GM06990 (cell line): ENCODE measurements at regions not wholly inside any gene's neighbourhood (a gene's known extent, or its start where the extent isn't known, plus 50 kb on each side); places are given as distances from the start of the nearest gene placed in this dataset.
"Not testable (repeated sequence)": the region's sequence is repeated elsewhere in the genome, so short reads cannot be mapped to it uniquely, and the experiment has no call there.

Source experiments
- DNase-seq: peaks from one replicate; pipeline ENCODE4 v3.0.0-alpha.2; 2011; ENCODE audit not compliant: insufficient read length; ENCODE audit errors: extremely low read depth
- H3K27me3 ChIP-seq: replicated peaks from 2 replicates; pipeline ENCODE4 v1.6.0; 2011; ENCODE audit warnings: low read length; ENCODE audit not compliant: control insufficient read depth, insufficient read depth
- H3K36me3 ChIP-seq: 2 replicates; pipeline ENCODE4 v1.5.1; 2011; ENCODE audit warnings: low read length; ENCODE audit not compliant: control insufficient read depth, insufficient read depth
- H3K4me3 ChIP-seq: replicated peaks from 2 replicates; pipeline ENCODE4 v1.5.1; 2011; ENCODE audit warnings: low read depth, mild to moderate bottlenecking, control low read depth, low read length
- TF ChIP-seq, protein P1 (sequence below): IDR thresholded peaks from 2 replicates; pipeline ENCODE4 v1.5.1; 2011; ENCODE audit warnings: low read length, control low read depth, mild to moderate bottlenecking, inconsistent platforms; ENCODE audit not compliant: insufficient read depth, poor library complexity, severe bottlenecking

DNA sequence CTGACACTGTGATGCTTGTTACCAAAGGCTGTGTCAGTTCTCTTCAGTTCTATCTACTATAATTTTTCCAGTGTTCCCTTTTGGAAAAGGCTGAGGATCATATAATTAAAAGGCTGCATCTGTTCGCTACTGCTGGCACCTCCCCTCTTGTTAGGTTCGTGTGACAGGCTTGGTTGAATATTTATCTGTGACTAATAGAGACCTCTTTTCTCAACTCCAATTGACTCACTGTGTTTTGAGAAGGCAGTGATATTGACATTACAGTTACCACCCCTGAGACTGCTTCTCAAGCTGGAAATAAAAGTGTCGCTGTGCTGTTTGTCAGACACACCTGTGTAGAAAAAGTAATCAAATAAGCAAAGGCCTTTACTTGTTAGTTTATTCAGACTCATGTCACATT, 205.5 kb upstream of the KCNH7 start:
- TF ChIP-seq, protein P1, sequence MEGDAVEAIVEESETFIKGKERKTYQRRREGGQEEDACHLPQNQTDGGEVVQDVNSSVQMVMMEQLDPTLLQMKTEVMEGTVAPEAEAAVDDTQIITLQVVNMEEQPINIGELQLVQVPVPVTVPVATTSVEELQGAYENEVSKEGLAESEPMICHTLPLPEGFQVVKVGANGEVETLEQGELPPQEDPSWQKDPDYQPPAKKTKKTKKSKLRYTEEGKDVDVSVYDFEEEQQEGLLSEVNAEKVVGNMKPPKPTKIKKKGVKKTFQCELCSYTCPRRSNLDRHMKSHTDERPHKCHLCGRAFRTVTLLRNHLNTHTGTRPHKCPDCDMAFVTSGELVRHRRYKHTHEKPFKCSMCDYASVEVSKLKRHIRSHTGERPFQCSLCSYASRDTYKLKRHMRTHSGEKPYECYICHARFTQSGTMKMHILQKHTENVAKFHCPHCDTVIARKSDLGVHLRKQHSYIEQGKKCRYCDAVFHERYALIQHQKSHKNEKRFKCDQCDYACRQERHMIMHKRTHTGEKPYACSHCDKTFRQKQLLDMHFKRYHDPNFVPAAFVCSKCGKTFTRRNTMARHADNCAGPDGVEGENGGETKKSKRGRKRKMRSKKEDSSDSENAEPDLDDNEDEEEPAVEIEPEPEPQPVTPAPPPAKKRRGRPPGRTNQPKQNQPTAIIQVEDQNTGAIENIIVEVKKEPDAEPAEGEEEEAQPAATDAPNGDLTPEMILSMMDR = no peak
- H3K36me3 ChIP-seq = no peaks in the 10 kb centered on the region
- no peaks in the 10 kb centered on the region for H3K27me3 ChIP-seq
- no peak for DNase-seq
- H3K4me3 ChIP-seq = no peak overlapping the region

DNA sequence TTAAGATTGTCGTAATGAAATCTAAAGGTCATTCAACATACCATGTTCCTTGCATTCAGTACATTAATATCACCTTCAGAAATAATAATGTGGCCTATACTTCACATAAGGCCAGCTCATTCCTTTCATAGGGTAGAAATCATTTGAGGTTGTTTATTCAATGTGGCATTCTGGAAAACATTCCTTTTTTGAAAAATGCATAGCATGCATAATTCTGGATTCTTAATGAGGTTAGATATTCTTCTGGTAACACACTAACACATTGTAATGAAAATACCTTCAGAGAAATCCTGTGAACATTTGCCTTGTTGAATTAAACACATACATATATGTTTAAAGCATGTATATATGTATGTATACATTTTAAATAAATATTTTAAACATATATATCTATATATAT, 204.6 kb upstream of the KCNH7 start:
- Histone ChIP-seq H3K36me3 (no peaks in the 10 kb centered on the region), H3K27me3 (no peaks in the 10 kb centered on the region), H3K4me3 (no peak overlapping the region)
- DNase-seq = no peak
- TF ChIP-seq, protein P1 = no peak

DNA sequence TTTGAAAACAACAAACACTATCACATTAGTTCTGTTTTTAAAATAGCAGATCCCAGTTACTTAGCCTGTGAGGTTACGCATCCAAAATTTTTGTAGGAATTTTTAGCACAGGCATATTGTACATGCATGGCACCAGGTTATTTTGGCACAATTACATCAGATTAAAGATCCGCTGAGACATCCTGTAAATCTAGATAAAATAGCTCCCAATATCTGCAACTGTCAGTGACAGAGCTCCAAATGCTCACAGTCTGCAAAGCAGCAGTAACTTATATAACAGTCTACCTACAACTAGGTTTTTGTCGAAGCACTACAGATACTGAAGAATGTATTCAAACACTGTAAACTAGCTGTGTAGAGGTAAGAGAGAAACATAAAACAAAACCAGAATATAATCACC, 200.7 kb upstream of the KCNH7 start:
- H3K4me3 ChIP-seq = no peak overlapping the region
- no peaks in the 10 kb centered on the region for H3K36me3 ChIP-seq
- TF ChIP-seq, protein P1 = no peak
- no peak for DNase-seq
- no peaks in the 10 kb centered on the region for H3K27me3 ChIP-seq

GRCh38 chr2:163028807-163029206, 190.2 kb upstream of the KCNH7 start:
- no peaks in the 10 kb centered on the region for H3K27me3 ChIP-seq
- no peak overlapping the region for H3K4me3 ChIP-seq
- no peak for DNase-seq
- TF ChIP-seq, protein P1 = no peak
- H3K36me3 ChIP-seq = no peaks in the 10 kb centered on the region

DNA sequence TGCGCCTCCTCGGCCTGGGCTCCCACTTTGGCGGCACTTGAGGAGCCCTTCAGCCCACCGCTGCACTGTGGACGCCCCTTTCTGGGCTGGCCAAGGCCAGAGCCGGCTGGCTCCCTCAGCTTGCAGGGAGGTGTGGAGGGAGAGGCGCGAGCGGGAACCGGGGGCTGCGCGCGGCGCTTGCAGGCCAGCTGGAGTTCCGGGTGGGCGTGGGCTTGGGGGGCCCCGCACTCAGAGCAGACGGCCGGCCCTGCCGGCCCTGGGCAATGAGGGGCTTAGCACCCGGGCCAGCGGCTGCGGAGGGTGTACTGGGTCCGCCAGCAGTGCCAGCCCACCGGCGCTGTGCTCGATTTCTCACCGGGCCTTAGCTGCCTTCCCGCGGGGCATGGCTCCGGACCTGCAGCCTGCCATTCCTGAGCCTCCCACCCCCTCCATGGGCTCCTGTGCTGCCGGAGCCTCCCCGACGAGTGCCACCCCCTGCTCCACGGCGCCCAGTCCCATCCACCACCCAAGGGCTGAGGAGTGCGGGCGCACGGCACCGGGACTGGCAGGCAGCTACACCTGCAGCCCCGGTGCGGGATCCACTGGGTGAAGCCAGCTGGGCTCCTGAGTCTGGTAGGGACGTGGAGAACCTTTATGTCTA, 187.7 kb upstream of the KCNH7 start:
- H3K4me3 ChIP-seq, H3K27me3 ChIP-seq, H3K36me3 ChIP-seq, DNase-seq: not testable (repeated sequence)

- H3K36me3 ChIP-seq, DNase-seq, H3K27me3 ChIP-seq, H3K4me3 ChIP-seq: not testable (repeated sequence)
Measured at GRCh38 chr2:163016882-163017281, 178.3 kb upstream of the KCNH7 start.

DNA sequence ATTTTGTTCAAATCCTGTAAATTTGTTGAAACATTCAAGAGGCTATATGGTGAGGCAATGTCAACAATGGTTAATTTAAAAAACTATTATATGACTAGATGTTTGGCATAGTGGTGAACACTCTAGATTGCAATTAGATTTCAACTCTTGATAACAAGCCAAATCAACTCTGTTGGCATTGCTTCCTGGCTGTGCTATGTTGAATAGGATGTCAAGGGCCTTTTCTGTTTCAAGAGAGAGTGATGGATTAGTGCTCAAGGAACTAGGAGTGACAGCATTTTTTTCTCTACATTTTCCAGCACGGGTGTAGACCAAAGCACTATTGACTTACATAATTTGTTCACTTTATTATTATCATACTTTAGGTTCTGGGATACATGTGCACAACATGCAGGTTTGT, 172.4 kb upstream of the KCNH7 start:
- TF ChIP-seq, protein P1 = no peak
- no peak for DNase-seq
- Histone ChIP-seq H3K4me3 (no peak overlapping the region), H3K36me3 (no peaks in the 10 kb centered on the region), H3K27me3 (no peaks in the 10 kb centered on the region)
